ENCODE measurements at regions not wholly inside any gene's neighbourhood (a gene's known extent, or its start where the extent isn't known, plus 50 kb on each side); places are given as distances from the start of the nearest gene placed in this dataset.

- no peak for TF ChIP-seq CTCF (conservative IDR thresholded peaks at IDR 0.05; ENCODE audit: low read depth, low read length)
- no peak for TF ChIP-seq EZH2 (IDR thresholded peaks at IDR 0.05; ENCODE audit: low read length, unreplicated experiment)
- TF ChIP-seq EZH2phosphoT487 (IDR thresholded peaks at IDR 0.05; ENCODE audit: borderline replicate concordance, low read length) = no peak
Measured at GRCh38 chr4:100682477-100683218, 164.8 kb upstream of the EMCN start.
